DMS 273 (cell line): ENCODE measurements at regions not wholly inside any gene's neighbourhood (a gene's known extent, or its start where the extent isn't known, plus 50 kb on each side); places are given as distances from the start of the nearest gene placed in this dataset.

Experiments
- DNase-seq: peaks from one replicate; lab custom pipeline; 2025; ENCODE audit not compliant: unreplicated experiment; lab: John Stamatoyannopoulos, UW

GRCh38 chr14:97379091-97379531, 581.9 kb downstream of the VRK1 start:
- DNase-seq: no peak

- DNase-seq: no peak
Observed at GRCh38 chr14:97380539-97380941, 583.4 kb downstream of the VRK1 start.

DNA sequence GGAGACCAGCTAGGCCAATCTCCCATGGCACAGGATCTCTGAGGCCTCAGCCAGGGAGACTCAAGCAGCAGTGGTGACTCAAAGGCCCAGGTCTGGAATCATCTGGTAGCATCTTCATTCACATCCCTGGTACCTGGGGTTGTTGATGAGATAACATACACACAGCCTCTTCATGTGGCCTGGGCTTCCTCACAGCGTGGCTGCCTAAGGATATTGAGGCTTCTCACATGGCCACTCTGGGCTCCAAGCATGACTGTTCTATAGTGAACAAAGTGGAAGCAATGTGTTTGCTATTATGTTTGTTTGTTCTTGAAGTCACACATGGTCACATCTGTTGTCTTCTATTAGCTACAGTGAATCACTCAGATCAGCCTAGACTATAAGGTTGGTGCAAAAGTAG, 584.1 kb downstream of the VRK1 start:
- DNase-seq: no peak

- DNase-seq: no peak
Observed at GRCh38 chr14:97382616-97383226, 585.5 kb downstream of the VRK1 start.

DNA sequence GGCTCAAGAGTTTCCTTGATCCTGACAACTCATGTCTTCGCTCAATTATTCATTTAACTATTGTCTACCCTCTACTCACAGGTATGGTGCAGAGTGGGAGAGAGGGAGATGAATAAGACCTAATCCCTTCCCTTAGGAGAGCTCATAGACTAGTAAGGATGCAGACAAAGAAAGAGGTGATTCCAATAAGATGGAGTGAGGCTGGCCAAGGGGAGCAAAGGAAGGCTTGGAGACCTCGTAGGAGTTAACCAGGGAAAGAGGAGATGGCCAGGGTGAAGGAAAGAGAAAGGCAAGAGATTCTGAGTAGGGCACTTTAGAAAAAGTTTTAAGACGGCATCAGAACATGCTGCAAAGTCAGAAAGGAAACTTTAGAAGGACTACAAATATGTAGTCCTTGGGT, 588.5 kb downstream of the VRK1 start:
- DNase-seq: no peak

- no peak for DNase-seq
Observed at GRCh38 chr14:97387252-97387874, 590.2 kb downstream of the VRK1 start.

DNA sequence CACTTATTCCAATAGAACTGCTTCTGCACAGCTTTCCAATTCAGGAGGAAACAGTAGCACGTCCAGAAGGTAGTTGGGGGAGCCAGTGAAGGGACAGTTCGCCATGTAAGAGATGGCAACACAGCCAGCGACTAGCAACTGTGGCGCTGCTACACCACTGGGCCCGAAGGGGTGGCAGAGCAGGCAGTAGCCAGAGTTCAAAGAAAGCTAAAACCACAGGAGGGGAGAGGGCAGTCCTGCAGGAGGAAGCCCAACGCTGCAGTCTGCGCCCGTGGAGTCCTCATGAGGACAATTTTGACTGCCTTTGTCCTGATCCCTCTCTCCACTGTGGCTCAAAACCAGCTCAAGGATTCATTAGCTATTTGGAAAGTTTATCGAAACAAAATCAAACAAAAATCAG, 591.2 kb downstream of the VRK1 start:
- DNase-seq: no peak

GRCh38 chr14:97390096-97390724, 593.0 kb downstream of the VRK1 start:
- DNase-seq: no peak

GRCh38 chr14:97393244-97393643, 596.1 kb downstream of the VRK1 start:
- DNase-seq: no peak

DNA sequence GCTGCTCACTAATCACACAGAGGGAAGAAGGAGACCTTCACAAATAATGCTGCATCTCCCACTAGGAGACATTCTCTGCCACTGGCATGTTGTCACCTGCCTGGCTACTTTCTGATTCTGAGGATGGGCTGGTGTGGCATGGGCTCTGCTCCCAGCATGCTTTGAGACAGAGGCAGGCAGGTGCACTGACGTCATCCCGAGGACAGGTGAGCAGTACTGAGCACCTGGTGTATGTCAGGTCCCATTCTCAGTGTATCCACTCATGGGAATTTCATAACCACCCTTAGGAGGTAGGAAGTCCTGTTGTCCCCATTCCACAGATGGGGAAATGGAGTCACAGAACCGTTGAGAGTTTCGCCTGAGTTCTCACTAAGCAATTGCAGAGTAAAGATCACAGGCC, 597.9 kb downstream of the VRK1 start:
- no peak for DNase-seq

- DNase-seq: no peak
Observed at GRCh38 chr14:97401714-97402113, 604.5 kb downstream of the VRK1 start.

GRCh38 chr14:97402279-97402678, 605.1 kb downstream of the VRK1 start:
- no peak for DNase-seq

DNA sequence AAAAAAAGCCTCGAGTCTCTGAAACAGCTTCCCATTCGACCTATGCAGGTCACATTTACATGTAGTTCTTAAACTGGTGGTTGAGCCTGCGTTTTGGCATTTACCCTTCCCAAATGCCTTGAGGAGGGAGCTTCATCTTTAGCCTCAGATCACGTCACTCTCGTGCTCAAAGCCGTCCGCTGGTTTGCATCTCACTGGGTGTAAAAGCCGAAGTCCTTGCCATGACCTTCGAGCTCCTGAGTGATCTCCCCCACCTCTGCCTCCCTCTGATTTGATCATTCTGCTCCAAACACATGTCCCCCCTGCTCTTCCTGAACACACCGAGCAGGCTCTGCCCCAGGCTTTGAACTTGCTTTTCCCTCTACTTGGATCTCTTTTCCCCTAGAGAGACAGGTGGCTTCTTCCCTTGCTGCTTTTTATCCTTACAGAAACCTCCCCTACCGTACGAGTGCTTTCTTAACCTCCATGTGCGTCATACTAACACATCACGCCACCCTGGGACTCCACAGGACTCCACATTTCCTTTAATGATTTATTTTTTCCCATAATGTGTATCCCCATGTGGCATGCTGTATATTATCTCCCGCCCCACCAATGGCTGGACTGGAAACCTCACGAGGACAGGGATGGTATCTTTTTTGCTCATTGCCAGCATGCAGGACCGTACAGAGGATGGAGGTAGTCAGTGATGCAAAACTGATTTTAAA, 610.7 kb downstream of the VRK1 start:
- no peak for DNase-seq

DNA sequence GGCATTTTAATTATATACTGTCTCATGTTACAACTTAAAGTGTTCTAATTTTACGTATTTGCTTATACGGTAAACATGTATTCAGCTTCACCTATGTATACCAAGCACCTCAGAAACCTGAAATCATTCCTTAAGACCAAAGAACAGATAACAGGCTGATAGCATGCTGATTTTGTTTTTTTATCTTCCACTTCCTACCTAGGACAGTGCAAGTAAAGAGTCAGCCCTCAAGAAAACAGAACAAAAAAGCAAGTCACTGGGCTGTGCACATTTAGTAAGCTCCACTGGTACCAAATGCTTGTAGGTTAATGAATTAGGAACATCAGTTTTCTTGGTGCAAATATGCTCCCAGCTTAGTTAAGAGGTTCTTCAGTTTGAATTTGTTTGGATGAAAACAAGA, 611.3 kb downstream of the VRK1 start:
- no peak for DNase-seq

DNA sequence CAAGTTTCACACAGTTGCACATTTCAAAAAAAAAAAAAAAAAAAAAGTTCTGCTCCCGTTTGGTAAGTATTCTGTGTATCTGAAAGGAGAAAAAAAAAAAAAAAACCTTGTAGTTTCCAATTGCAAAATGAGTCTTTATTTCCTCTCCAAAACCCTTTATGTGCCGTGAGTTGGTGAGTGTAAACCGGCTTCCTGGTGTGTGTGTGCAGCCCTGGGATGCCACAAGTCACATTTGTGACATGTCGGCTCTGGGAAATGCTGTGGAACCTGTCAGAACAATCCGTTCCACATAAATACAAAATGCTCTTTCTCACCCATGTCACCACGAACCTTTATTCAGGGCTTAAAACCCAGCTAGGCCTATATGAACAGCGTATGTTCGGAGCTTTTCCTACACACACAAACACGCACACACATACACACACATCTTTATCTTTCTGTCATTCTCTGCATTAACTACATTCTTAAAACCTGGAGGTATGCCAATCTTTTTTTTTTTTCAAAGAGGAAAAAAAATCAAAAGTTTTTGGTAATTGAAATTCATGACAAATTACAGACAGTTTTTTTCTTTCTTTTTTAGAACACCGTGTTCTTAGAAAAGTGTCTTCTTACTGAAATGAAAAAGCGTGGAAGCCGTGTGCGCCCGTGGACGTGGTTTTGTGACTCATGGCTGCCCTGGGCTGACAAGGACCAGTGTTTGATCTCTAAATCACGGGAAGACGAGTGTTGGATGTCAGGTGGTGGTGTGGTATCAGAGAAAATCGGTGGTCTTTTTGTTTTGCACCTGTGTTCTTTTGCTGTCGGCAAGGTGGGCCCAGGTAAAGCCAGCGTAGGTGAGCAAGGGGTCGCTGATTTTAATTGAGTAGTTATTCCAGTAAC, 612.0 kb downstream of the VRK1 start:
- DNase-seq: no peak

- no peak for DNase-seq
Observed at GRCh38 chr14:97410667-97411620, 613.8 kb downstream of the VRK1 start.

DNA sequence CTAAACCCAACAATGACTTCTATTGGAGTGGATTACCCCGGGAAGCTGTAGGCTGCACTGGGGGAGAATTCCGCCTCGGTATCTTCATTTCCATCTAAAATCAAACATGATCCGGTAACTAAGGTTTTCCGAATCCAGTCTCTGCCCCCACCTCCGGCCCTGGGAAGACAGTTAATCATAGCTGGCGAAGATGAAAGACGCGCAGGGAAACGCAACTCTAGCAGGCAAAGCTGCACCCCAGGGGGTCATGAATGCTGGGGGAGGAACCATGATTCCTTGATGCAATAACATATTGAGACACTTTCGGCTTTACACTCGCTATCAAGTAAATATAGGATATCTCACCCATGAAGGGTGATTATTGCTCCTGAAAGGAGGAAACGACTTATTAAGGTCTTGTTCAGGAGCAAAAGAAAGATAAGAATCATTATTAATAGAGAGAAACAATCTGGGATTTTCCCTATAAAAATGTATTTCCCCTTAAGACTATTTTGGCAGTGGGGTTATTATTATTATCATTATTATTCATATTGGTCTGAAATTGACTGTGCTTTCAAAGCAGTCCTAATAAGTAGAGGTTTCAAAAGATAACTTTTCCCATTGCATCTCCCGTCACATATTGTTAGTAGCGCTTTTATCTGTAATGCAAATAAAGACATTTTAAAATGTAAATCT, 614.9 kb downstream of the VRK1 start:
- DNase-seq: no peak

GRCh38 chr14:97413022-97413539, 615.9 kb downstream of the VRK1 start:
- no peak for DNase-seq
